Sigmoid colon (tissue), 4 donors: ENCODE measurements at regions not wholly inside any gene's neighbourhood (a gene's known extent, or its start where the extent isn't known, plus 50 kb on each side); places are given as distances from the start of the nearest gene placed in this dataset.

Source experiments
- CTCF ChIP-seq, 4 experiments: fragments of 450-650 bp in 3 of 4; fragments of 200-600 bp in 1 of 4; IDR thresholded peaks; one replicate each; pipeline ENCODE4 v1.5.1; 2016 to 2019; ENCODE audit warnings: antibody characterized with exemption in 4 of 4, mild to moderate bottlenecking in 3 of 4, moderate library complexity in 2 of 4
- EP300 ChIP-seq, 4 donors: sonication (generic); formaldehyde crosslinking; IDR thresholded peaks; one replicate each; pipeline ENCODE4 v1.6.1; 2017; ENCODE audit warnings: antibody characterized with exemption in 4 of 4
- POLR2A ChIP-seq, 2 donors: fragments of 450-650 bp; IDR thresholded peaks; one replicate each; pipeline ENCODE4 v1.6.1; 2016; ENCODE audit warnings: antibody characterized with exemption in 2 of 2, mild to moderate bottlenecking in 2 of 2, moderate library complexity in 2 of 2

- TF ChIP-seq EP300 (IDR thresholded peaks at IDR 0.05) (no peak), CTCF (IDR thresholded peaks at IDR 0.05) (no peak), POLR2A (IDR thresholded peaks at IDR 0.05) (no peak)
Observed at GRCh38 chr11:123286761-123287160, 91.7 kb upstream of the CLMP start.
